Neural cell (in vitro differentiated cells): ENCODE measurements at regions not wholly inside any gene's neighbourhood (a gene's known extent, or its start where the extent isn't known, plus 50 kb on each side); places are given as distances from the start of the nearest gene placed in this dataset.

Experiments
- H2AFZ ChIP-seq: fragments of 200-600, 300-800 bp; sonication (generic), shearing (Covaris generic); 2 replicates; pipeline ENCODE4 v1.6.0; 2014; ENCODE audit warnings: low read depth, mild to moderate bottlenecking, antibody characterized with exemption, low read length, moderate library complexity
- H3F3A ChIP-seq: fragments of 200-600 bp; shearing (Covaris generic); 2 replicates; pipeline ENCODE4 v1.6.1; 2016; ENCODE audit warnings: mild to moderate bottlenecking, moderate library complexity, mixed read lengths, antibody characterized with exemption, low read length; ENCODE audit not compliant: insufficient read depth, poor library complexity, severe bottlenecking
- H3K27ac ChIP-seq: fragments of 200-600, 300-800 bp; sonication (generic), shearing (Covaris generic); 2 replicates; pipeline ENCODE4 v1.5.1; 2014; ENCODE audit warnings: mild to moderate bottlenecking, low read length, moderate library complexity
- H3K27me3 ChIP-seq: fragments of 300-800, 200-600 bp; sonication (generic), shearing (Covaris generic); 2 replicates; pipeline ENCODE4 v1.6.0; 2014; ENCODE audit warnings: mild to moderate bottlenecking, low read depth, low read length, moderate library complexity; ENCODE audit not compliant: insufficient read depth
- H3K36me3 ChIP-seq: fragments of 300-800, 200-600 bp; sonication (generic), shearing (Covaris generic); 2 replicates; pipeline ENCODE4 v1.5.1; 2014; ENCODE audit warnings: mild to moderate bottlenecking, antibody characterized with exemption, low read length, moderate library complexity; ENCODE audit not compliant: insufficient read depth
- H3K4me2 ChIP-seq: fragments of 300-800, 200-600 bp; sonication (generic), shearing (Covaris generic); 2 replicates; pipeline ENCODE4 v1.6.0; 2014; ENCODE audit warnings: mild to moderate bottlenecking, low read length
- H3K4me3 ChIP-seq: fragments of 300-800, 200-600 bp; sonication (generic), shearing (Covaris generic); 2 replicates; pipeline ENCODE4 v1.5.1; 2014; ENCODE audit warnings: mild to moderate bottlenecking, low read length, moderate library complexity
- H3K79me2 ChIP-seq: fragments of 200-600 bp; shearing (Covaris generic); replicated peaks from 2 replicates; pipeline ENCODE4 v1.6.0; 2014; ENCODE audit warnings: mild to moderate bottlenecking, low read length, moderate library complexity; ENCODE audit not compliant: insufficient read depth
- H3K9ac ChIP-seq: fragments of 300-800, 200-600 bp; sonication (generic), shearing (Covaris generic); 2 replicates; pipeline ENCODE4 v1.6.1; 2016; ENCODE audit warnings: mild to moderate bottlenecking, low read length, mixed read lengths
- H3K9me2 ChIP-seq: fragments of 200-600 bp; shearing (Covaris generic); 2 replicates; pipeline ENCODE4 v1.6.1; 2016; ENCODE audit warnings: mild to moderate bottlenecking, low read length, mixed read lengths; ENCODE audit not compliant: insufficient read depth
- H3K9me3 ChIP-seq: fragments of 200-600, 300-800 bp; sonication (generic), shearing (Covaris generic); 2 replicates; pipeline ENCODE4 v1.6.1; 2016; ENCODE audit warnings: mild to moderate bottlenecking, mixed run types, low read length, moderate library complexity, mixed read lengths
- H4K20me1 ChIP-seq: fragments of 200-600 bp; shearing (Covaris generic); 2 replicates; pipeline ENCODE4 v1.6.1; 2016; ENCODE audit warnings: mild to moderate bottlenecking, mixed run types; ENCODE audit not compliant: insufficient read depth
- EP300 ChIP-seq: fragments of 450-650 bp; conservative IDR thresholded peaks from 2 replicates; pipeline ENCODE4 v1.6.1; 2014; ENCODE audit warnings: antibody characterized with exemption, mild to moderate bottlenecking, moderate library complexity; ENCODE audit not compliant: poor library complexity, severe bottlenecking
- EZH2 ChIP-seq: fragments of 200-600, 300-800 bp; shearing (Covaris generic), sonication (generic); IDR thresholded peaks from 2 replicates; pipeline ENCODE4 v1.6.1; 2014; ENCODE audit warnings: antibody characterized with exemption, low read length, borderline replicate concordance, mild to moderate bottlenecking; ENCODE audit not compliant: insufficient read depth, poor library complexity, severe bottlenecking
- MXI1 ChIP-seq: fragments of 450-650 bp; conservative IDR thresholded peaks from 2 replicates; pipeline ENCODE4 v1.6.1; 2014; ENCODE audit warnings: antibody characterized with exemption, mild to moderate bottlenecking; ENCODE audit not compliant: poor library complexity, severe bottlenecking
- POLR2AphosphoS5 ChIP-seq: IDR thresholded peaks from 2 replicates; pipeline ENCODE4 v1.6.1; 2012
- RAD21 ChIP-seq: fragments of 450-650 bp; conservative IDR thresholded peaks from 2 replicates; pipeline ENCODE4 v1.6.1; 2014; ENCODE audit warnings: antibody characterized with exemption, mild to moderate bottlenecking, moderate library complexity
- SMC3 ChIP-seq: fragments of 450-650 bp; conservative IDR thresholded peaks from 2 replicates; pipeline ENCODE4 v1.6.1; 2014; ENCODE audit warnings: antibody characterized with exemption, mild to moderate bottlenecking, moderate library complexity; ENCODE audit not compliant: poor library complexity
- TAF1 ChIP-seq: IDR thresholded peaks from 2 replicates; pipeline ENCODE4 v1.6.1; 2012; ENCODE audit warnings: low read depth
- TF ChIP-seq, protein P1 (sequence below): IDR thresholded peaks from 2 replicates; pipeline ENCODE4 v1.6.1; 2012; ENCODE audit warnings: borderline replicate concordance
- TF ChIP-seq, protein P2 (sequence below): fragments of 450-650 bp; IDR thresholded peaks from 2 replicates; pipeline ENCODE4 v1.5.1; 2014; ENCODE audit warnings: antibody characterized with exemption, mild to moderate bottlenecking, moderate library complexity; ENCODE audit not compliant: poor library complexity, severe bottlenecking

DNA sequence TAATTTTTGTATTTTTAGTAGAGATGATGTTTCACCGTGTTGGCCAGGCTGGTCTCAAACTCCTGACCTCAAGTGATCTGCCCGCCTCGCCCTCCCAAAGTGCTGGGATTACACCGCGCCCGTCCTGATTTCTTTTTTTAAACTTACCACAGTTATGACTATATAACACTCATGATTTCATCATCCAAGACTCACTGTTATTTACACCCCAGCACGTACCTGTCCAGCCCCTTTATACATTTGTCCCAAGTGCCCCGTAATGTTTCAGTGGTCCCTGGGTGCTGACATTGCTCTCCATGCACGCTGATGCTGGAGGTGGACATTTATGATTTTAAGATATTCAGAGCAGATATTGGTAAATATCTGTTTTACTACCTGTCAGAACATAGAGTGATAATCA is 219.9 kb upstream of the GMDS start:
- no peaks in the 10 kb centered on the region for H3K9me3 ChIP-seq
- TF ChIP-seq MXI1 (no peak), EP300 (no peak), RAD21 (no peak), TAF1 (no peak), POLR2AphosphoS5 (no peak), EZH2 (no peak), SMC3 (no peak)
- TF ChIP-seq, protein P1, sequence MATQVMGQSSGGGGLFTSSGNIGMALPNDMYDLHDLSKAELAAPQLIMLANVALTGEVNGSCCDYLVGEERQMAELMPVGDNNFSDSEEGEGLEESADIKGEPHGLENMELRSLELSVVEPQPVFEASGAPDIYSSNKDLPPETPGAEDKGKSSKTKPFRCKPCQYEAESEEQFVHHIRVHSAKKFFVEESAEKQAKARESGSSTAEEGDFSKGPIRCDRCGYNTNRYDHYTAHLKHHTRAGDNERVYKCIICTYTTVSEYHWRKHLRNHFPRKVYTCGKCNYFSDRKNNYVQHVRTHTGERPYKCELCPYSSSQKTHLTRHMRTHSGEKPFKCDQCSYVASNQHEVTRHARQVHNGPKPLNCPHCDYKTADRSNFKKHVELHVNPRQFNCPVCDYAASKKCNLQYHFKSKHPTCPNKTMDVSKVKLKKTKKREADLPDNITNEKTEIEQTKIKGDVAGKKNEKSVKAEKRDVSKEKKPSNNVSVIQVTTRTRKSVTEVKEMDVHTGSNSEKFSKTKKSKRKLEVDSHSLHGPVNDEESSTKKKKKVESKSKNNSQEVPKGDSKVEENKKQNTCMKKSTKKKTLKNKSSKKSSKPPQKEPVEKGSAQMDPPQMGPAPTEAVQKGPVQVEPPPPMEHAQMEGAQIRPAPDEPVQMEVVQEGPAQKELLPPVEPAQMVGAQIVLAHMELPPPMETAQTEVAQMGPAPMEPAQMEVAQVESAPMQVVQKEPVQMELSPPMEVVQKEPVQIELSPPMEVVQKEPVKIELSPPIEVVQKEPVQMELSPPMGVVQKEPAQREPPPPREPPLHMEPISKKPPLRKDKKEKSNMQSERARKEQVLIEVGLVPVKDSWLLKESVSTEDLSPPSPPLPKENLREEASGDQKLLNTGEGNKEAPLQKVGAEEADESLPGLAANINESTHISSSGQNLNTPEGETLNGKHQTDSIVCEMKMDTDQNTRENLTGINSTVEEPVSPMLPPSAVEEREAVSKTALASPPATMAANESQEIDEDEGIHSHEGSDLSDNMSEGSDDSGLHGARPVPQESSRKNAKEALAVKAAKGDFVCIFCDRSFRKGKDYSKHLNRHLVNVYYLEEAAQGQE = no peak
- TF ChIP-seq, protein P2, sequence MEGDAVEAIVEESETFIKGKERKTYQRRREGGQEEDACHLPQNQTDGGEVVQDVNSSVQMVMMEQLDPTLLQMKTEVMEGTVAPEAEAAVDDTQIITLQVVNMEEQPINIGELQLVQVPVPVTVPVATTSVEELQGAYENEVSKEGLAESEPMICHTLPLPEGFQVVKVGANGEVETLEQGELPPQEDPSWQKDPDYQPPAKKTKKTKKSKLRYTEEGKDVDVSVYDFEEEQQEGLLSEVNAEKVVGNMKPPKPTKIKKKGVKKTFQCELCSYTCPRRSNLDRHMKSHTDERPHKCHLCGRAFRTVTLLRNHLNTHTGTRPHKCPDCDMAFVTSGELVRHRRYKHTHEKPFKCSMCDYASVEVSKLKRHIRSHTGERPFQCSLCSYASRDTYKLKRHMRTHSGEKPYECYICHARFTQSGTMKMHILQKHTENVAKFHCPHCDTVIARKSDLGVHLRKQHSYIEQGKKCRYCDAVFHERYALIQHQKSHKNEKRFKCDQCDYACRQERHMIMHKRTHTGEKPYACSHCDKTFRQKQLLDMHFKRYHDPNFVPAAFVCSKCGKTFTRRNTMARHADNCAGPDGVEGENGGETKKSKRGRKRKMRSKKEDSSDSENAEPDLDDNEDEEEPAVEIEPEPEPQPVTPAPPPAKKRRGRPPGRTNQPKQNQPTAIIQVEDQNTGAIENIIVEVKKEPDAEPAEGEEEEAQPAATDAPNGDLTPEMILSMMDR = no peak
- no peak overlapping the region for H3K27ac ChIP-seq
- H3K36me3 ChIP-seq = no peaks in the 10 kb centered on the region
- H3K27me3 ChIP-seq = no peaks in the 10 kb centered on the region
- no peak overlapping the region for H3K9ac ChIP-seq
- no peaks in the 10 kb centered on the region for H3K79me2 ChIP-seq
- no peak overlapping the region for H3K4me2 ChIP-seq
- no peak overlapping the region for H3K4me3 ChIP-seq
- no peaks in the 10 kb centered on the region for H4K20me1 ChIP-seq
- no peak overlapping the region for H2AFZ ChIP-seq
- H3K9me2 ChIP-seq = no peaks in the 10 kb centered on the region
- H3F3A ChIP-seq = no peaks in the 10 kb centered on the region

DNA sequence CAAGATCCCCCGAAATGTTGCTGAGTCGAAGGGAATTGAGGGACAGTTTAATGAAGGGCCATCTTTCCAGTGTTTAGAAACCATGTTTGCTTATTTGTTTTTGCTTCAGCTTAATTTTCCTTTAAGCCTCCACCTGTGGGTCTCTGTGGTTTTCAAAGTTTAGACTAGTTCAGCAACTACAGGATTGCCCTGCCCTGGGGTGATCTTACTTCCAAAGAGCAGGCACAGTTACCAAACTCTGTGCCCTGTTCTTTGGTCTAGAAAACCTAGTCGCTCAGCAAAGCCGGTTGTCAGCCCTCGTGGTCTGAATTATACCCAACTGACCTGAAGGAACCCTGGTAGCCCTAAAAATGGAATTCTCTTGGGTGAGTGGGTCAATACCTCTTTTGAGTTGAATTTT is 219.2 kb upstream of the GMDS start:
- no peaks in the 10 kb centered on the region for H4K20me1 ChIP-seq
- no peaks in the 10 kb centered on the region for H3K27me3 ChIP-seq
- no peaks in the 10 kb centered on the region for H3K79me2 ChIP-seq
- no peak overlapping the region for H3K27ac ChIP-seq
- no peak overlapping the region for H3K4me3 ChIP-seq
- H3K9me2 ChIP-seq = no peaks in the 10 kb centered on the region
- H3K9ac ChIP-seq = no peak overlapping the region
- no peaks in the 10 kb centered on the region for H3K9me3 ChIP-seq
- H3F3A ChIP-seq = no peaks in the 10 kb centered on the region
- TF ChIP-seq, protein P1 = no peak
- TF ChIP-seq TAF1 (no peak), EZH2 (no peak), SMC3 (no peak), POLR2AphosphoS5 (no peak), RAD21 (no peak), EP300 (no peak), MXI1 (no peak)
- TF ChIP-seq, protein P2 = no peak
- H3K4me2 ChIP-seq = no peak overlapping the region
- H3K36me3 ChIP-seq = no peaks in the 10 kb centered on the region
- H2AFZ ChIP-seq = no peak overlapping the region
